Lower lobe of right lung (tissue), 2 donors: ENCODE measurements at regions not wholly inside any gene's neighbourhood (a gene's known extent, or its start where the extent isn't known, plus 50 kb on each side); places are given as distances from the start of the nearest gene placed in this dataset.

Experiments
- ATAC-seq, 2 donors: fragments of 200-7000 bp; cut with Tn5 transposase; one replicate each; pipeline ENCODE4 v1.9.1; 2020 to 2022; ENCODE audit warnings: mild to moderate bottlenecking in 2 of 2, moderate library complexity in 2 of 2
- DNase-seq: peaks from one replicate; pipeline ENCODE4 v3.0.0-alpha.2; 2020
- H3K27ac ChIP-seq: fragments of 200-600 bp; one replicate; pipeline ENCODE4 v1.8.0; 2022
- H3K27me3 ChIP-seq: fragments of 200-600 bp; one replicate; pipeline ENCODE4 v1.8.0; 2022; ENCODE audit warnings: low read depth
- H3K36me3 ChIP-seq: fragments of 200-600 bp; one replicate; pipeline ENCODE4 v1.8.0; 2022; ENCODE audit warnings: mild to moderate bottlenecking
- H3K4me1 ChIP-seq: fragments of 200-600 bp; one replicate; pipeline ENCODE4 v1.8.0; 2022
- H3K4me3 ChIP-seq: fragments of 200-600 bp; one replicate; pipeline ENCODE4 v1.8.0; 2022; ENCODE audit warnings: mild to moderate bottlenecking
- H3K9me3 ChIP-seq: fragments of 200-600 bp; one replicate; pipeline ENCODE4 v1.8.0; 2022
- CTCF ChIP-seq: fragments of 200-600 bp; IDR thresholded peaks from one replicate; pipeline ENCODE4 v1.8.0; 2022; ENCODE audit warnings: antibody characterized with exemption, mild to moderate bottlenecking
- intact Hi-C: fragments of 100-400 bp; cut with DNase I; formaldehyde crosslinking; loops from one replicate; pipeline ENCODE4 v1.11.0; 2022
- donor health status: DM: no; HTN: yes; CAD: no; lungs with severe emphysema.

- no peak for TF ChIP-seq CTCF
- H3K4me1 ChIP-seq: no peaks in the 10 kb centered on the region
- H3K9me3 ChIP-seq: no peaks in the 10 kb centered on the region
- no peak overlapping the region for H3K4me3 ChIP-seq
- H3K36me3 ChIP-seq: no peaks in the 10 kb centered on the region
- no peaks in the 10 kb centered on the region for H3K27me3 ChIP-seq
- H3K27ac ChIP-seq: no peak overlapping the region
- DNase-seq (no peak), ATAC-seq (no peak)
- intact Hi-C loops: no loop called here
Measured at GRCh38 chr7:22610951-22611757, 111.2 kb upstream of the STEAP1B start.

- Histone ChIP-seq H3K27ac (no peak overlapping the region), H3K27me3 (no peaks in the 10 kb centered on the region), H3K4me1 (no peaks in the 10 kb centered on the region), H3K4me3 (no peak overlapping the region), H3K36me3 (no peaks in the 10 kb centered on the region), H3K9me3 (no peaks in the 10 kb centered on the region)
- no peak for TF ChIP-seq CTCF
- no peak for DNase-seq
- intact Hi-C loops: no loop called here
- no peak for ATAC-seq
Measured at GRCh38 chr7:22610263-22610662, 110.3 kb upstream of the STEAP1B start.

GRCh38 chr7:22607180-22607579 is 107.2 kb upstream of the STEAP1B start:
- TF ChIP-seq CTCF: no peak
- DNase-seq: no peak

GRCh38 chr7:22604246-22604645 is 104.3 kb upstream of the STEAP1B start:
- Histone ChIP-seq H3K4me1 (peaks cover 8% of the 10 kb centered on the region), H3K9me3 (no peaks in the 10 kb centered on the region), H3K4me3 (no peak overlapping the region), H3K27me3 (no peaks in the 10 kb centered on the region), H3K36me3 (no peaks in the 10 kb centered on the region), H3K27ac (no peak overlapping the region)
- ATAC-seq (no peak), DNase-seq (no peak)
- TF ChIP-seq CTCF: no peak
- intact Hi-C loops: no loop called here

More at GRCh38 chr7:22607180-22607579, 107.2 kb upstream of the STEAP1B start:
- Histone ChIP-seq H3K27ac (no peak overlapping the region), H3K36me3 (no peaks in the 10 kb centered on the region), H3K9me3 (no peaks in the 10 kb centered on the region), H3K4me3 (no peak overlapping the region), H3K4me1 (no peaks in the 10 kb centered on the region), H3K27me3 (no peaks in the 10 kb centered on the region)
- no peak for ATAC-seq
- intact Hi-C loops: no loop called here

- DNase-seq: no peak
- intact Hi-C loops: no loop called here
- Histone ChIP-seq H3K4me1 (peaks cover 8% of the 10 kb centered on the region), H3K27me3 (no peaks in the 10 kb centered on the region), H3K4me3 (no peak overlapping the region), H3K9me3 (no peaks in the 10 kb centered on the region), H3K27ac (no peak overlapping the region), H3K36me3 (no peaks in the 10 kb centered on the region)
- ATAC-seq: peak; percentile 44 to 46
- TF ChIP-seq CTCF: no peak
Measured at GRCh38 chr7:22601812-22602565, 102.0 kb upstream of the STEAP1B start.
